Breast epithelium (tissue), 4 donors: ENCODE measurements at regions not wholly inside any gene's neighbourhood (a gene's known extent, or its start where the extent isn't known, plus 50 kb on each side); places are given as distances from the start of the nearest gene placed in this dataset.

Experiments used
- DNase-seq, 2 donors: peaks; one replicate each; pipeline ENCODE4 v3.0.0-alpha.2; 2019; ENCODE audit warnings: low spot score in 2 of 2
- H3K27ac ChIP-seq, 2 donors: fragments of 200-600 bp; sonication (generic) in 1 of 2; one replicate each; pipeline ENCODE4 v1.5.1; 2016 to 2019; ENCODE audit warnings: mild to moderate bottlenecking in 1 of 2
- H3K27me3 ChIP-seq, 2 donors: fragments of 200-600 bp; sonication (generic) in 1 of 2; one replicate each; pipeline versions ENCODE4 v1.5.1 to v1.6.0; 2017 to 2019; ENCODE audit warnings: control low read depth in 1 of 2, mild to moderate bottlenecking in 1 of 2
- H3K36me3 ChIP-seq: fragments of 200-600 bp; one replicate; pipeline ENCODE4 v1.5.1; 2019
- H3K4me1 ChIP-seq, 2 donors: fragments of 200-600 bp; sonication (generic); one replicate each; pipeline ENCODE4 v1.5.1; 2016 to 2019; ENCODE audit warnings: control low read depth in 1 of 2
- H3K4me3 ChIP-seq, 3 donors: fragments of 200-600 bp; sonication (generic); 1 replicate in 2 of 3; 2 replicates in 1 of 3; pipeline ENCODE4 v1.5.1; 2016 to 2019; ENCODE audit warnings: mild to moderate bottlenecking in 3 of 3, moderate library complexity in 2 of 3
- H3K9me3 ChIP-seq, 2 donors: fragments of 200-600 bp; sonication (generic) in 1 of 2; one replicate each; pipeline ENCODE4 v1.5.1; 2016 to 2019; ENCODE audit warnings: control low read depth in 1 of 2
- CTCF ChIP-seq, 3 donors: fragments of 450-650 bp; IDR thresholded peaks; one replicate each; pipeline ENCODE4 v1.5.1; 2016 to 2017; ENCODE audit warnings: antibody characterized with exemption in 3 of 3, mild to moderate bottlenecking in 3 of 3, moderate library complexity in 3 of 3
- POLR2A ChIP-seq: fragments of 450-650 bp; IDR thresholded peaks from one replicate; pipeline ENCODE4 v1.6.1; 2016; ENCODE audit warnings: antibody characterized with exemption, mild to moderate bottlenecking, moderate library complexity
- POLR2AphosphoS5 ChIP-seq, 3 donors: sonication (generic); formaldehyde crosslinking; IDR thresholded peaks; one replicate each; pipeline ENCODE4 v1.6.1; 2017; ENCODE audit warnings: antibody characterized with exemption in 3 of 3
- intact Hi-C: fragments of 100-400 bp; cut with DNase I; formaldehyde crosslinking; loops from one replicate; pipeline ENCODE4 v1.15.1; 2023; ENCODE audit warnings: low total_unique reads

GRCh38 chr2:76546207-76546606 lies 835.5 kb upstream of the GCFC2 start:
- no peaks in the 10 kb centered on the region for H3K4me1 ChIP-seq
- no peaks in the 10 kb centered on the region for H3K9me3 ChIP-seq
- no peak overlapping the region for H3K4me3 ChIP-seq
- no peak for DNase-seq
- no peaks in the 10 kb centered on the region for H3K36me3 ChIP-seq
- intact Hi-C loops: no loop called here
- H3K27ac ChIP-seq: no peak overlapping the region
- TF ChIP-seq POLR2AphosphoS5 (IDR thresholded peaks at IDR 0.05) (no peak), POLR2A (no peak)
- no peaks in the 10 kb centered on the region for H3K27me3 ChIP-seq

GRCh38 chr2:76544901-76545300 lies 834.2 kb upstream of the GCFC2 start:
- H3K27me3 ChIP-seq: no peaks in the 10 kb centered on the region
- intact Hi-C loops: no loop called here
- H3K4me3 ChIP-seq: no peak overlapping the region
- H3K4me1 ChIP-seq: no peaks in the 10 kb centered on the region
- no peak overlapping the region for H3K27ac ChIP-seq
- no peak for DNase-seq
- no peak for TF ChIP-seq CTCF (IDR thresholded peaks at IDR 0.05)
- no peak for TF ChIP-seq POLR2AphosphoS5 (IDR thresholded peaks at IDR 0.05)
- no peak for TF ChIP-seq POLR2A
- no peaks in the 10 kb centered on the region for H3K36me3 ChIP-seq
- H3K9me3 ChIP-seq: no peaks in the 10 kb centered on the region

GRCh38 chr2:76517574-76517909 lies 806.8 kb upstream of the GCFC2 start:
- Histone ChIP-seq H3K27me3 (no peaks in the 10 kb centered on the region), H3K4me3 (no peak overlapping the region), H3K4me1 (no peaks in the 10 kb centered on the region), H3K36me3 (no peaks in the 10 kb centered on the region), H3K9me3 (no peaks in the 10 kb centered on the region), H3K27ac (no peak overlapping the region)
- no peak for TF ChIP-seq POLR2AphosphoS5 (IDR thresholded peaks at IDR 0.05)
- TF ChIP-seq POLR2A: no peak
- TF ChIP-seq CTCF (IDR thresholded peaks at IDR 0.05): no peak
- intact Hi-C loops: no loop called here
- no peak for DNase-seq

- H3K9me3 ChIP-seq: no peaks in the 10 kb centered on the region
- H3K4me1 ChIP-seq: no peaks in the 10 kb centered on the region
- TF ChIP-seq POLR2A (no peak), POLR2AphosphoS5 (IDR thresholded peaks at IDR 0.05) (no peak), CTCF (IDR thresholded peaks at IDR 0.05) (no peak)
- no peak overlapping the region for H3K4me3 ChIP-seq
- no peaks in the 10 kb centered on the region for H3K27me3 ChIP-seq
- no peak for DNase-seq
- intact Hi-C loops: no loop called here
- no peaks in the 10 kb centered on the region for H3K36me3 ChIP-seq
- H3K27ac ChIP-seq: no peak overlapping the region
Measured at GRCh38 chr2:76516861-76517573, 806.3 kb upstream of the GCFC2 start.

GRCh38 chr2:76512201-76512820 lies 801.6 kb upstream of the GCFC2 start:
- DNase-seq: no peak
- H3K9me3 ChIP-seq: no peaks in the 10 kb centered on the region
- no peaks in the 10 kb centered on the region for H3K4me1 ChIP-seq
- intact Hi-C loops: no loop called here
- H3K27ac ChIP-seq: no peak overlapping the region
- H3K36me3 ChIP-seq: no peaks in the 10 kb centered on the region
- no peak overlapping the region for H3K4me3 ChIP-seq
- H3K27me3 ChIP-seq: no peaks in the 10 kb centered on the region
- no peak for TF ChIP-seq POLR2A
- no peak for TF ChIP-seq POLR2AphosphoS5 (IDR thresholded peaks at IDR 0.05)
- TF ChIP-seq CTCF (IDR thresholded peaks at IDR 0.05): no peak
